Endothelial cell of umbilical vein (primary cell): ENCODE measurements at regions not wholly inside any gene's neighbourhood (a gene's known extent, or its start where the extent isn't known, plus 50 kb on each side); places are given as distances from the start of the nearest gene placed in this dataset.

ENCODE experiments used
- BruUV-seq: library from RNA; stranded (reverse); fragments of 400-500 nt; replicated peaks from 2 replicates; lab custom pipeline; 2021; lab: Mats Ljungman, UMichigan
- CTCF ChIA-PET: fragments of 300-600, 350-600 bp; sonication (Branson Sonifier 250); formaldehyde crosslinking; loops from one replicate; lab custom pipeline; 2021; ENCODE audit warnings: antibody characterized with exemption, inconsistent platforms; lab: Charles Lee
- POLR2A ChIA-PET: fragments of 300-600, 350-600 bp; sonication (Branson Sonifier 250); formaldehyde crosslinking; loops from one replicate; lab custom pipeline; 2021; ENCODE audit warnings: antibody characterized with exemption, inconsistent platforms; lab: Charles Lee
- DNase-seq: peaks from one replicate; pipeline ENCODE4 v3.0.0-alpha.2; 2011; ENCODE audit warnings: low read depth, low spot score
- FAIRE-seq: peaks from 2 replicates; lab custom pipeline; 2011; peaks lifted over from hg19 to GRCh38; lab: Jason Lieb, UNC
- H2AFZ ChIP-seq: 2 replicates; pipeline ENCODE4 v1.6.0; 2012; ENCODE audit warnings: low read depth, low read length, control low read depth, inconsistent platforms
- H3K27ac ChIP-seq: 2 replicates; pipeline ENCODE4 v1.5.1; 2011; ENCODE audit warnings: low read depth, mild to moderate bottlenecking, control low read depth, low read length, moderate library complexity; ENCODE audit not compliant: insufficient read depth
- H3K27me3 ChIP-seq, 2 experiments: 2 replicates each; pipeline versions ENCODE4 v1.6.0 to v1.6.1; 2011; ENCODE audit warnings: low read length in 2 of 2, mixed read lengths in 1 of 2; ENCODE audit not compliant: control insufficient read depth in 2 of 2, insufficient read depth in 2 of 2
- H3K36me3 ChIP-seq, 2 experiments: 2 replicates in 1 of 2; 3 replicates in 1 of 2; pipeline ENCODE4 v1.5.1; 2011; ENCODE audit warnings: low read length in 2 of 2, mild to moderate bottlenecking in 1 of 2, moderate library complexity in 1 of 2; ENCODE audit not compliant: control insufficient read depth in 2 of 2, insufficient read depth in 2 of 2; ENCODE audit errors: extremely low read depth in 1 of 2
- H3K4me1 ChIP-seq: 3 replicates; pipeline ENCODE4 v1.5.1; 2011; ENCODE audit warnings: mild to moderate bottlenecking, low read length; ENCODE audit not compliant: control insufficient read depth, insufficient read depth; ENCODE audit errors: extremely low read depth
- H3K4me2 ChIP-seq: 2 replicates; pipeline ENCODE4 v1.6.1; 2011; ENCODE audit warnings: low read length, control low read depth, mixed read lengths; ENCODE audit not compliant: insufficient read depth
- H3K4me3 ChIP-seq, 3 experiments: fragments of 200-600 bp in 1 of 3; sonication (generic), shearing (Covaris generic) in 1 of 3; replicated peaks in 1 of 3; 2 replicates each; pipeline ENCODE4 v1.5.1; 2011 to 2016; ENCODE audit warnings: control low read depth in 3 of 3, low read length in 3 of 3, mild to moderate bottlenecking in 2 of 3, inconsistent platforms in 1 of 3, low read depth in 1 of 3, moderate library complexity in 1 of 3; ENCODE audit not compliant: insufficient read depth in 1 of 3
- H3K79me2 ChIP-seq: 2 replicates; pipeline ENCODE4 v1.6.0; 2012; ENCODE audit warnings: low read length, inconsistent platforms; ENCODE audit not compliant: control insufficient read depth, insufficient read depth
- H3K9ac ChIP-seq: replicated peaks from 2 replicates; pipeline ENCODE3; 2011; ENCODE audit warnings: low read length, control low read depth; ENCODE audit not compliant: insufficient read depth; ENCODE audit errors: extremely low read depth
- H3K9me1 ChIP-seq: replicated peaks from 3 replicates; pipeline ENCODE4 v1.6.0; 2011; ENCODE audit warnings: mild to moderate bottlenecking, low read length; ENCODE audit not compliant: control insufficient read depth, insufficient read depth; ENCODE audit errors: extremely low read depth
- H3K9me3 ChIP-seq: replicated peaks from 2 replicates; pipeline ENCODE4 v1.5.1; 2012; ENCODE audit warnings: low read length, inconsistent platforms; ENCODE audit not compliant: control insufficient read depth, insufficient read depth
- H4K20me1 ChIP-seq: replicated peaks from 2 replicates; pipeline ENCODE3; 2011; ENCODE audit warnings: mild to moderate bottlenecking, low read length; ENCODE audit not compliant: control insufficient read depth, insufficient read depth; ENCODE audit errors: extremely low read depth
- EZH2 ChIP-seq: IDR thresholded peaks from 2 replicates; pipeline ENCODE4 v1.6.1; 2012; ENCODE audit warnings: borderline replicate concordance, low read depth, mild to moderate bottlenecking, moderate library complexity, low read length, inconsistent platforms; ENCODE audit not compliant: severe bottlenecking
- FOS ChIP-seq: IDR thresholded peaks from 2 replicates; pipeline ENCODE4 v1.6.1; 2011; ENCODE audit warnings: mild to moderate bottlenecking, low read length, moderate library complexity, borderline replicate concordance; ENCODE audit not compliant: insufficient read depth
- GATA2 ChIP-seq: IDR thresholded peaks from 2 replicates; pipeline ENCODE4 v1.7.0; 2011; ENCODE audit warnings: low read depth, mild to moderate bottlenecking, moderate library complexity, mixed read lengths, low read length; ENCODE audit not compliant: insufficient read length, insufficient read depth
- JUN ChIP-seq: IDR thresholded peaks from 2 replicates; pipeline ENCODE4 v1.6.1; 2011; ENCODE audit warnings: borderline replicate concordance, low read depth; ENCODE audit not compliant: insufficient read length, insufficient read depth
- MYC ChIP-seq: IDR thresholded peaks from one replicate; pipeline ENCODE4 v1.6.1; 2011; ENCODE audit warnings: mild to moderate bottlenecking, low read depth, low read length
- POLR2A ChIP-seq: IDR thresholded peaks from 2 replicates; pipeline ENCODE4 v1.6.1; 2012; ENCODE audit warnings: low read depth, mild to moderate bottlenecking, control low read depth, low read length
- POLR2AphosphoS5 ChIP-seq: IDR thresholded peaks from 2 replicates; pipeline ENCODE4 v1.6.1; 2012; ENCODE audit warnings: low read depth, mild to moderate bottlenecking, control low read depth, low read length, moderate library complexity; ENCODE audit not compliant: insufficient read depth
- dilution Hi-C: fragments of 300-500 bp; cut with MboI; formaldehyde crosslinking; loops from one replicate; pipeline ENCODE4 v1.15.0; 2019; ENCODE audit warnings: low sequenced_read_pairs; ENCODE audit not compliant: extremely low pct_ligation_motif_present
- intact Hi-C: fragments of 100-400 bp; cut with micrococcal nuclease; formaldehyde crosslinking; loops from one replicate; pipeline ENCODE4 v1.10.0; 2022
- TF ChIP-seq, protein P1 (sequence below): IDR thresholded peaks from 2 replicates; pipeline ENCODE4 v1.6.1; 2011; ENCODE audit not compliant: insufficient read depth, insufficient read length
- TF ChIP-seq, protein P2 (sequence below), 2 donors: IDR thresholded peaks; 1 replicate in 1 of 2; 2 replicates in 1 of 2; pipeline ENCODE4 v1.5.1; 2011; ENCODE audit warnings: low read length in 2 of 2, mild to moderate bottlenecking in 2 of 2, moderate library complexity in 2 of 2, control low read depth in 1 of 2, inconsistent platforms in 1 of 2, low read depth in 1 of 2; ENCODE audit not compliant: insufficient read depth in 1 of 2; ENCODE audit errors: extremely low read depth in 1 of 2

- H3K27ac ChIP-seq = no peak overlapping the region
- no peaks in the 10 kb centered on the region for H3K9me1 ChIP-seq
- H2AFZ ChIP-seq = no peak overlapping the region
- dilution Hi-C loops = no loop called here
- no peaks in the 10 kb centered on the region for H3K79me2 ChIP-seq
- H3K4me2 ChIP-seq = no peak overlapping the region
- no peak for FAIRE-seq
- no peaks in the 10 kb centered on the region for H3K9me3 ChIP-seq
- TF ChIP-seq JUN (no peak), POLR2AphosphoS5 (no peak), FOS (no peak), GATA2 (no peak), EZH2 (no peak), POLR2A (no peak), MYC (no peak)
- TF ChIP-seq, protein P1, sequence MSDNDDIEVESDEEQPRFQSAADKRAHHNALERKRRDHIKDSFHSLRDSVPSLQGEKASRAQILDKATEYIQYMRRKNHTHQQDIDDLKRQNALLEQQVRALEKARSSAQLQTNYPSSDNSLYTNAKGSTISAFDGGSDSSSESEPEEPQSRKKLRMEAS = no peak
- TF ChIP-seq, protein P2, sequence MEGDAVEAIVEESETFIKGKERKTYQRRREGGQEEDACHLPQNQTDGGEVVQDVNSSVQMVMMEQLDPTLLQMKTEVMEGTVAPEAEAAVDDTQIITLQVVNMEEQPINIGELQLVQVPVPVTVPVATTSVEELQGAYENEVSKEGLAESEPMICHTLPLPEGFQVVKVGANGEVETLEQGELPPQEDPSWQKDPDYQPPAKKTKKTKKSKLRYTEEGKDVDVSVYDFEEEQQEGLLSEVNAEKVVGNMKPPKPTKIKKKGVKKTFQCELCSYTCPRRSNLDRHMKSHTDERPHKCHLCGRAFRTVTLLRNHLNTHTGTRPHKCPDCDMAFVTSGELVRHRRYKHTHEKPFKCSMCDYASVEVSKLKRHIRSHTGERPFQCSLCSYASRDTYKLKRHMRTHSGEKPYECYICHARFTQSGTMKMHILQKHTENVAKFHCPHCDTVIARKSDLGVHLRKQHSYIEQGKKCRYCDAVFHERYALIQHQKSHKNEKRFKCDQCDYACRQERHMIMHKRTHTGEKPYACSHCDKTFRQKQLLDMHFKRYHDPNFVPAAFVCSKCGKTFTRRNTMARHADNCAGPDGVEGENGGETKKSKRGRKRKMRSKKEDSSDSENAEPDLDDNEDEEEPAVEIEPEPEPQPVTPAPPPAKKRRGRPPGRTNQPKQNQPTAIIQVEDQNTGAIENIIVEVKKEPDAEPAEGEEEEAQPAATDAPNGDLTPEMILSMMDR (IDR thresholded peaks at IDR 0.05; ENCODE audit: extremely low read depth in 1 of 2, insufficient read depth in 1 of 2, low read depth in 1 of 2, low read length in 2 of 2) = no peak
- no peak overlapping the region for H3K9ac ChIP-seq
- H3K4me3 ChIP-seq = no peak overlapping the region
- H3K27me3 ChIP-seq = no peaks in the 10 kb centered on the region
- ChIA-PET POLR2A (no interaction called here), CTCF (no interaction called here)
- no peaks in the 10 kb centered on the region for H3K36me3 ChIP-seq
- H3K4me1 ChIP-seq = no peaks in the 10 kb centered on the region
- intact Hi-C loops = no loop called here
- BruUV-seq = no TSS peak
- no peaks in the 10 kb centered on the region for H4K20me1 ChIP-seq
- DNase-seq = no peak
Measured at GRCh38 chr6:1063671-1064355, 248.1 kb upstream of the FOXQ1 start.
